ENCODE measurements at regions not wholly inside any gene's neighbourhood (a gene's known extent, or its start where the extent isn't known, plus 50 kb on each side); places are given as distances from the start of the nearest gene placed in this dataset.

- H4K20me1 ChIP-seq (ENCODE audit: insufficient read depth, low read length): no peaks in the 10 kb centered on the region
- in situ Hi-C loops (cut with MboI; ENCODE audit: low sequenced_read_pairs) (no loop called here), dilution Hi-C loops (cut with HindIII; ENCODE audit: low sequenced_read_pairs, unreplicated experiment) (no loop called here), intact Hi-C loops (cut with micrococcal nuclease) (loop anchor here (10.0 kb wide), 1 partner anchor 55 kb away; no protein-coding TSS in a partner anchor)
- H2BK5ac ChIP-seq (ENCODE audit: low read depth, low read length, poor library complexity, severe bottlenecking): no peak overlapping the region
- ChIA-PET CTCF (no interaction called here), POLR2A (ENCODE audit: unreplicated experiment) (no interaction called here)
- H4K91ac ChIP-seq (ENCODE audit: insufficient read depth, low read depth, low read length): no peak overlapping the region
- TF ChIP-seq SMC3 (IDR thresholded peaks at IDR 0.05; ENCODE audit: low read depth, low read length) (no peak), USF2 (IDR thresholded peaks at IDR 0.05; ENCODE audit: low read depth, low read length) (no peak), MAFK (IDR thresholded peaks at IDR 0.05; ENCODE audit: low read depth, low read length) (no peak), NFE2L2 (IDR thresholded peaks at IDR 0.05; ENCODE audit: low read depth, low read length) (no peak), BHLHE40 (IDR thresholded peaks at IDR 0.05; ENCODE audit: low read depth, low read length) (no peak), RAD21 (IDR thresholded peaks at IDR 0.05; ENCODE audit: low read length) (no peak), RFX5 (IDR thresholded peaks at IDR 0.05; ENCODE audit: low read depth, low read length) (no peak)
- TF ChIP-seq, protein P1, sequence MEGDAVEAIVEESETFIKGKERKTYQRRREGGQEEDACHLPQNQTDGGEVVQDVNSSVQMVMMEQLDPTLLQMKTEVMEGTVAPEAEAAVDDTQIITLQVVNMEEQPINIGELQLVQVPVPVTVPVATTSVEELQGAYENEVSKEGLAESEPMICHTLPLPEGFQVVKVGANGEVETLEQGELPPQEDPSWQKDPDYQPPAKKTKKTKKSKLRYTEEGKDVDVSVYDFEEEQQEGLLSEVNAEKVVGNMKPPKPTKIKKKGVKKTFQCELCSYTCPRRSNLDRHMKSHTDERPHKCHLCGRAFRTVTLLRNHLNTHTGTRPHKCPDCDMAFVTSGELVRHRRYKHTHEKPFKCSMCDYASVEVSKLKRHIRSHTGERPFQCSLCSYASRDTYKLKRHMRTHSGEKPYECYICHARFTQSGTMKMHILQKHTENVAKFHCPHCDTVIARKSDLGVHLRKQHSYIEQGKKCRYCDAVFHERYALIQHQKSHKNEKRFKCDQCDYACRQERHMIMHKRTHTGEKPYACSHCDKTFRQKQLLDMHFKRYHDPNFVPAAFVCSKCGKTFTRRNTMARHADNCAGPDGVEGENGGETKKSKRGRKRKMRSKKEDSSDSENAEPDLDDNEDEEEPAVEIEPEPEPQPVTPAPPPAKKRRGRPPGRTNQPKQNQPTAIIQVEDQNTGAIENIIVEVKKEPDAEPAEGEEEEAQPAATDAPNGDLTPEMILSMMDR (conservative IDR thresholded peaks at IDR 0.05; ENCODE audit: low read depth, low read length): no peak
- TF ChIP-seq, protein P2, sequence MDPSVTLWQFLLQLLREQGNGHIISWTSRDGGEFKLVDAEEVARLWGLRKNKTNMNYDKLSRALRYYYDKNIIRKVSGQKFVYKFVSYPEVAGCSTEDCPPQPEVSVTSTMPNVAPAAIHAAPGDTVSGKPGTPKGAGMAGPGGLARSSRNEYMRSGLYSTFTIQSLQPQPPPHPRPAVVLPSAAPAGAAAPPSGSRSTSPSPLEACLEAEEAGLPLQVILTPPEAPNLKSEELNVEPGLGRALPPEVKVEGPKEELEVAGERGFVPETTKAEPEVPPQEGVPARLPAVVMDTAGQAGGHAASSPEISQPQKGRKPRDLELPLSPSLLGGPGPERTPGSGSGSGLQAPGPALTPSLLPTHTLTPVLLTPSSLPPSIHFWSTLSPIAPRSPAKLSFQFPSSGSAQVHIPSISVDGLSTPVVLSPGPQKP (IDR thresholded peaks at IDR 0.05; ENCODE audit: borderline replicate concordance, low read depth, low read length): no peak
- H3K4me1 ChIP-seq (ENCODE audit: control insufficient read depth, insufficient read depth, low read length): peaks cover 3% of the 10 kb centered on the region
- H3K56ac ChIP-seq (ENCODE audit: extremely low read depth, insufficient read depth, low read length): no peak overlapping the region
- no peak overlapping the region for H2BK20ac ChIP-seq (ENCODE audit: low read depth, low read length)
- H3K9ac ChIP-seq (ENCODE audit: low read depth, low read length): no peak overlapping the region
- no peak overlapping the region for H3K14ac ChIP-seq (replicated peaks; ENCODE audit: low read depth, low read length)
- no TSS peak for BruUV-seq (replicated peaks)
- H4K8ac ChIP-seq (ENCODE audit: low read depth in 2 of 2, low read length in 2 of 2): no peak overlapping the region
- no peak overlapping the region for H3K4me2 ChIP-seq (ENCODE audit: low read depth, low read length)
- H3K27me3 ChIP-seq (ENCODE audit: control insufficient read depth, insufficient read depth, low read length): peaks cover 28% of the 10 kb centered on the region
- H3K36me3 ChIP-seq (ENCODE audit: control insufficient read depth, insufficient read depth, low read length): no peaks in the 10 kb centered on the region
- H3K79me1 ChIP-seq (ENCODE audit: low read depth in 1 of 2, low read length in 2 of 2): no peaks in the 10 kb centered on the region
- no peak overlapping the region for H2BK120ac ChIP-seq (ENCODE audit: low read depth, low read length)
- H2BK15ac ChIP-seq (ENCODE audit: low read depth, low read length): no peak overlapping the region
- H3K4ac ChIP-seq (ENCODE audit: low read depth, low read length): no peak overlapping the region
- H3K27ac ChIP-seq (ENCODE audit: insufficient read depth, low read length): no peak overlapping the region
- no peak overlapping the region for H3K4me3 ChIP-seq (ENCODE audit: insufficient read depth, low read depth, low read length)
- no peak overlapping the region for H3K23ac ChIP-seq (ENCODE audit: low read depth, low read length)
- no peak overlapping the region for H4K5ac ChIP-seq (ENCODE audit: low read depth, low read length)
- DNase-seq (no peak), ATAC-seq (ENCODE audit: low read depth) (no peak)
- no peak overlapping the region for H2AFZ ChIP-seq (replicated peaks; ENCODE audit: low read length, poor library complexity)
- WGBS, 2 experiments (ENCODE audit: extremely low coverage in 2 of 2, insufficient read length in 1 of 2): no CpG with 5 or more reads among the region's 6 CpGs
- H2AK9ac ChIP-seq (replicated peaks; ENCODE audit: low read depth, low read length, poor library complexity): no peak overlapping the region
- H3K9me3 ChIP-seq (ENCODE audit: control insufficient read depth, insufficient read depth, low read length): no peaks in the 10 kb centered on the region
- H3K18ac ChIP-seq (ENCODE audit: low read depth, low read length): no peak overlapping the region
- H2AK5ac ChIP-seq (ENCODE audit: low read depth, low read length): no peak overlapping the region
- no peaks in the 10 kb centered on the region for H3K9me1 ChIP-seq (ENCODE audit: insufficient read depth, low read length)
These were observed 85.4 kb upstream of the DHX15 start for GRCh38 chr4:24669751-24670150.

All from IMR-90 (cell line).